HG02970 (cell line): ENCODE measurements at regions not wholly inside any gene's neighbourhood (a gene's known extent, or its start where the extent isn't known, plus 50 kb on each side); places are given as distances from the start of the nearest gene placed in this dataset.

Experiments
- ATAC-seq: cut with Tn5 transposase; IDR thresholded peaks from one replicate; pipeline ENCODE4 v1.9.1; 2021; ENCODE audit warnings: mild to moderate bottlenecking, moderate library complexity, moderate number of reproducible peaks; ENCODE audit not compliant: unreplicated experiment, low FRiP score

- ATAC-seq, result no peak
Measured at GRCh38 chr7:85535974-85536729, 349.3 kb upstream of the SEMA3D start.

GRCh38 chr7:85529831-85530230, 343.0 kb upstream of the SEMA3D start:
- ATAC-seq, result no peak

GRCh38 chr7:85529201-85529600, 342.3 kb upstream of the SEMA3D start:
- ATAC-seq, result no peak

GRCh38 chr7:85528581-85528980, 341.7 kb upstream of the SEMA3D start:
- ATAC-seq, result no peak

- no peak for ATAC-seq
Measured at GRCh38 chr7:85525676-85526075, 338.8 kb upstream of the SEMA3D start.

- no peak for ATAC-seq
Measured at GRCh38 chr7:85522070-85522469, 335.2 kb upstream of the SEMA3D start.

GRCh38 chr7:85521108-85521694, 334.3 kb upstream of the SEMA3D start:
- ATAC-seq, result no peak

GRCh38 chr7:85520175-85520574, 333.3 kb upstream of the SEMA3D start:
- ATAC-seq, result no peak

GRCh38 chr7:85516675-85517074, 329.8 kb upstream of the SEMA3D start:
- no peak for ATAC-seq

- no peak for ATAC-seq
Measured at GRCh38 chr7:85512790-85513189, 325.9 kb upstream of the SEMA3D start.

GRCh38 chr7:85510287-85510686, 323.4 kb upstream of the SEMA3D start:
- no peak for ATAC-seq

- ATAC-seq, result no peak
Measured at GRCh38 chr7:85509476-85509875, 322.6 kb upstream of the SEMA3D start.

GRCh38 chr7:85508642-85509410, 322.0 kb upstream of the SEMA3D start:
- no peak for ATAC-seq

- no peak for ATAC-seq
Measured at GRCh38 chr7:85498031-85498430, 311.2 kb upstream of the SEMA3D start.

- ATAC-seq, result no peak
Measured at GRCh38 chr7:85489498-85489897, 302.6 kb upstream of the SEMA3D start.

- no peak for ATAC-seq
Measured at GRCh38 chr7:85488406-85488805, 301.6 kb upstream of the SEMA3D start.

GRCh38 chr7:85483177-85483576, 296.3 kb upstream of the SEMA3D start:
- no peak for ATAC-seq

- no peak for ATAC-seq
Measured at GRCh38 chr7:85480666-85481065, 293.8 kb upstream of the SEMA3D start.

- ATAC-seq, result no peak
Measured at GRCh38 chr7:85479918-85480643, 293.2 kb upstream of the SEMA3D start.

GRCh38 chr7:85478530-85478929, 291.7 kb upstream of the SEMA3D start:
- no peak for ATAC-seq

- no peak for ATAC-seq
Measured at GRCh38 chr7:85475476-85475875, 288.6 kb upstream of the SEMA3D start.
